Kidney (tissue), 13 donors: ENCODE measurements at regions not wholly inside any gene's neighbourhood (a gene's known extent, or its start where the extent isn't known, plus 50 kb on each side); places are given as distances from the start of the nearest gene placed in this dataset.
A peak's percentile ranks its signal among the peaks of the same experiment; 100 is the strongest.

Experiments
- DNase-seq, 5 donors: peaks; one replicate each; pipeline ENCODE4 v3.0.0-alpha.2; 2013 to 2020
- FAIRE-seq: peaks from 2 replicates; lab custom pipeline; 2012; peaks lifted over from hg19 to GRCh38; lab: Jason Lieb, UNC
- H3K27ac ChIP-seq, 2 donors: one replicate each; pipeline ENCODE4 v1.7.0; 2013; ENCODE audit warnings: low read depth in 2 of 2, low read length in 2 of 2, inconsistent platforms in 1 of 2
- H3K27me3 ChIP-seq: one replicate; pipeline ENCODE4 v1.7.1; 2013; ENCODE audit warnings: low read length, inconsistent platforms; ENCODE audit not compliant: control insufficient read depth, insufficient read depth
- H3K36me3 ChIP-seq, 3 donors: one replicate each; pipeline versions ENCODE4 v1.7.0 to v1.7.1; 2013; ENCODE audit warnings: low read length in 3 of 3, control low read depth in 1 of 3, inconsistent platforms in 1 of 3; ENCODE audit not compliant: insufficient read depth in 3 of 3, control insufficient read depth in 2 of 3
- H3K4me1 ChIP-seq, 3 donors: one replicate each; pipeline versions ENCODE4 v1.7.0 to v1.7.1; 2013; ENCODE audit warnings: low read length in 3 of 3, inconsistent platforms in 1 of 3, low read depth in 1 of 3; ENCODE audit not compliant: control insufficient read depth in 2 of 3, insufficient read depth in 2 of 3
- H3K4me3 ChIP-seq, 3 donors: one replicate each; pipeline versions ENCODE4 v1.7.0 to v1.8.1; 2013; ENCODE audit warnings: low read length in 3 of 3, control low read depth in 1 of 3, inconsistent platforms in 1 of 3
- H3K9ac ChIP-seq, 3 donors: one replicate each; pipeline versions ENCODE4 v1.7.0 to v1.7.1; 2013; ENCODE audit warnings: low read length in 3 of 3, control low read depth in 1 of 3, inconsistent platforms in 1 of 3
- H3K9me3 ChIP-seq, 3 donors: one replicate each; pipeline versions ENCODE4 v1.7.0 to v1.7.1; 2013; ENCODE audit warnings: low read length in 3 of 3, control low read depth in 1 of 3, inconsistent platforms in 1 of 3; ENCODE audit not compliant: control insufficient read depth in 2 of 3, insufficient read depth in 1 of 3
- CTCF ChIP-seq: IDR thresholded peaks from 3 replicates; pipeline ENCODE4 v1.5.1; 2012; ENCODE audit warnings: mild to moderate bottlenecking, moderate library complexity, borderline replicate concordance; ENCODE audit not compliant: insufficient read depth; ENCODE audit errors: extremely low read depth
- intact Hi-C: fragments of 100-400 bp; cut with DNase I; formaldehyde crosslinking; loops from one replicate; pipeline ENCODE4 v1.11.1; 2022
- donor health status: control.
- donor health status: control.
- donor health status: control.
- donor health status: control.
- donor health status: control.
- donor health status: DM: yes; HTN: yes; CAD: no.
- donor health status: Normal renal cell carcinoma (clear cell type).

- H3K9ac ChIP-seq: no peak overlapping the region
- FAIRE-seq: no peak
- H3K4me3 ChIP-seq: no peak overlapping the region
- H3K27me3 ChIP-seq: no peaks in the 10 kb centered on the region
- no peak overlapping the region for H3K27ac ChIP-seq
- no peaks in the 10 kb centered on the region for H3K4me1 ChIP-seq
- no peak for TF ChIP-seq CTCF
- H3K9me3 ChIP-seq: no peaks in the 10 kb centered on the region
- peak in 2 of 5 donors; percentile 40 to 70 for DNase-seq
- intact Hi-C loops: no loop called here
- H3K36me3 ChIP-seq: peaks cover 0 to 7% (median 4%) of the 10 kb centered on the region in 3 donors
These were observed 359.1 kb downstream of the SEC14L1 start for GRCh38 chr17:77499699-77500435.

GRCh38 chr17:77501101-77501566 lies 360.4 kb downstream of the SEC14L1 start:
- no peak overlapping the region for H3K4me3 ChIP-seq
- FAIRE-seq (no peak), DNase-seq (peak in 1 of 5 donors; percentile 22)
- H3K9ac ChIP-seq: no peak overlapping the region
- H3K27me3 ChIP-seq: no peaks in the 10 kb centered on the region
- no peaks in the 10 kb centered on the region for H3K4me1 ChIP-seq
- H3K36me3 ChIP-seq: peaks cover 0 to 7% (median 4%) of the 10 kb centered on the region in 3 donors
- no peaks in the 10 kb centered on the region for H3K9me3 ChIP-seq
- H3K27ac ChIP-seq: no peak overlapping the region
- TF ChIP-seq CTCF: no peak
- intact Hi-C loops: no loop called here

- Histone ChIP-seq H3K27me3 (no peaks in the 10 kb centered on the region), H3K4me1 (no peaks in the 10 kb centered on the region), H3K9me3 (no peaks in the 10 kb centered on the region), H3K4me3 (no peak overlapping the region), H3K36me3 (peaks cover 0 to 4% (median 2%) of the 10 kb centered on the region in 3 donors), H3K27ac (no peak overlapping the region), H3K9ac (no peak overlapping the region)
- DNase-seq (peak in 1 of 5 donors; percentile 30), FAIRE-seq (no peak)
- intact Hi-C loops: no loop called here
- TF ChIP-seq CTCF: no peak
These were observed 361.2 kb downstream of the SEC14L1 start for GRCh38 chr17:77501751-77502625.
